ENCODE measurements at regions not wholly inside any gene's neighbourhood (a gene's known extent, or its start where the extent isn't known, plus 50 kb on each side); places are given as distances from the start of the nearest gene placed in this dataset.
A peak's percentile ranks its signal among the peaks of the same experiment; 100 is the strongest.

DNA sequence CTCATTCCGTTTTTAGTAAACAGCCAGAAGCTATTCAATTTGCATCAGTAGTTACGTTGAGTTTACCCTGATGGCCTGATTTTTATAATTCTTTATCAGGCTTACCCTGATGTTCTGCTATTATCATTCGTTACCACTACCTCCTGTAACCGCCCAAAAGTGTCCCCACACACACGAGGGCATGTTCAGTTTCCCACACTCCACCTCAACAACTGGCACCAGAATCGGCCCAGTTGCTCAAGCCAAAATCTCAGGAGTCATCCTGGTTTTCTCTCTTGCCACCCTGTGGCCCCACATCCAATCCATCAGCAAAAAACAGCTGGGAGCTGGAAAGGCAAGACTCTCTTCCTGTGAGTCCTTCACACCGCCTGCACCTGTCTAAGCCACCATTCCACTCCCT lies 102.9 kb upstream of the RAB6C start:
- no peaks in the 10 kb centered on the region for H3K9me3 Mint-ChIP-seq
- H3K27me3 Mint-ChIP-seq (ENCODE audit: low read depth) = no peaks in the 10 kb centered on the region
- H3K4me1 Mint-ChIP-seq (ENCODE audit: low read depth) = peaks cover 6% of the 10 kb centered on the region
- peak overlapping the region; percentile 13 for H3K27ac Mint-ChIP-seq
- DNase-seq = no peak
- H3K4me3 Mint-ChIP-seq = peak overlapping the region; percentile 92
- intact Hi-C loops (cut with micrococcal nuclease) = loop anchor here (2.0 to 10.0 kb wide), 2 partner anchors 1562 to 1848 kb away; partner anchors contain the start of genes HS6ST1 and SAP130
- H3K36me3 Mint-ChIP-seq (ENCODE audit: low read depth) = no peaks in the 10 kb centered on the region
- CTCF ChIA-PET = interaction anchor here (0.6 kb wide), 1 partner anchor 347 kb away, joined by 3 read pairs; no protein-coding TSS in a partner anchor

DNA sequence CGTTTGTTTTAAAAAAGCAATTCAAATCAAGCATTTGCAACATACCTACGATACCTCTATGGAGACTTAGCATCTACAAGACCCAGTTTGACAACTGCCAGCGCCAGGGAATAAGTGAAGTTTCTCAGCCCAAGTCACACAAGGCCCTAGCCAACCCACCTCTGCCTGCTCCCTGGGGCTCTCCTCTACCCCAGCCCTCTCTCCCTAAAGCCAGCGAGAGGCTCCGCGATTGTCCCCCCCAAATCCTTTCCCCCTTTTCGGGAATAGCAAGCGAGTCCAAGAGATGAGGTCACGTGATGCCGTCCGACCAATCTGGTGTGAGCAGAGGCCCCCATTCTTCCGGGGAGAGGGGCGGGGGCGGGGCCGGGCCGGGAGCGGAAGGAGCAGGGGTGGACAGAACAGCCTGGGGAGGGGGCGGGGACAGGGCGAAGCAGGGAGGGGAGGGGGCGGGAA lies 102.2 kb upstream of the RAB6C start:
- intact Hi-C loops (cut with micrococcal nuclease) = loop anchor here (1.0 to 10.0 kb wide), 4 partner anchors 305 to 1849 kb away; partner anchors contain the start of genes HS6ST1, IMP4, MZT2B and SAP130
- Mint-ChIP-seq H3K27me3 (ENCODE audit: low read depth) (no peaks in the 10 kb centered on the region), H3K9me3 (no peaks in the 10 kb centered on the region), H3K36me3 (ENCODE audit: low read depth) (no peaks in the 10 kb centered on the region), H3K4me3 (peak overlapping the region; percentile 92), H3K4me1 (ENCODE audit: low read depth) (peaks cover 6% of the 10 kb centered on the region), H3K27ac (peak overlapping the region; percentile 89)
- CTCF ChIA-PET = no interaction called here
- DNase-seq = peak; percentile 91

DNA sequence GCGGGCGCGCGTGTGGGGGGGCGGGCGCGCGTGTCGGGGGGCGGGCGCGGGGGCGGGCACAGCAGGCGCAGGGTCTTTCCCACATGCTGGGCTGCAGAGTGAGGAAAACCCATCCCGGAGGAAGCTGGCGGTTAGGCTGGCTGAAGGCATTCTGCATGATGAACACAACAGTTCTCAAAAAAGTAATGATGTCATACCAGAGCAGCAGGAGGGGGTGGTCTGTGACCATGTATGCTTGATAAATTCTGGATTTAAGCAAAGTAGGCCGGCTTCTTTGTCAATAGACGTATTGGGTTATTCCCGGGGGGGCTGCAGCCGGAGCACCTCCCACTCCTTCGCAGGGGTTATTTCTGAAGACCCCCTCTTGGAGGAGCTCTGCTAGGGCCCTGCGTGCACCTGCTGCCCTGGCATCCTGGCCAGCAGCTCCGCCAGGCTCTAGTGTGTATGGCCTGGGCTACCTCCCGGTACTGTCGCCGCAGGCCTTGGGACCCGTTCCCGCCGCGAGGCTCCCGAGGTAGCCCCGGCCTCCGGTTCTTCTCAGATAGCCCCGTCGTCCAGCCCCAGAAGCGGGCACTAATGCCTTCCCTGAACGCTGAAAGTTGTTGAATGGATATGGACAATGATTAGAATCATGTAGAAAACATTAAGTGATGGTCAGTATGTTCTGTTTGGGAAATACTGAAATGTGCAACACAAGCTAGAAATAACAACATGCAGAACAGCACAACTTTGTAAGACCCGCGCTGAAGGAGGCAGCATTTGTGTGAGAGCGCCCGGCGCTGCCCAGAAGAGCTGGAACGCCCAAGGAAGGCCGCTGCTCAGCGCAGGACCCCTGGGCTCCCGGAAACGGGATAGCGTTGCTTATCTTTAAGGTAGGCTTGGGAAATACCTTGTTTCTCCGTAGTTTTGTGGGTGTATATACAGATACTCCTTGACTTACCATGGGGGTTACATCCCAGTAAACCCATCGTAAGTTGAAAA lies 101.4 kb upstream of the RAB6C start:
- no peaks in the 10 kb centered on the region for H3K36me3 Mint-ChIP-seq (ENCODE audit: low read depth)
- intact Hi-C loops (cut with micrococcal nuclease) = loop anchor here (1.0 to 10.0 kb wide), 4 partner anchors 304 to 1849 kb away; partner anchors contain the start of genes HS6ST1, IMP4, MZT2B and SAP130
- no peak overlapping the region for H3K27ac Mint-ChIP-seq
- DNase-seq = no peak
- peak overlapping the region; percentile 67 for H3K4me3 Mint-ChIP-seq
- H3K9me3 Mint-ChIP-seq = no peaks in the 10 kb centered on the region
- CTCF ChIA-PET = no interaction called here
- no peaks in the 10 kb centered on the region for H3K27me3 Mint-ChIP-seq (ENCODE audit: low read depth)
- H3K4me1 Mint-ChIP-seq (ENCODE audit: low read depth) = peaks cover 6% of the 10 kb centered on the region

DNA sequence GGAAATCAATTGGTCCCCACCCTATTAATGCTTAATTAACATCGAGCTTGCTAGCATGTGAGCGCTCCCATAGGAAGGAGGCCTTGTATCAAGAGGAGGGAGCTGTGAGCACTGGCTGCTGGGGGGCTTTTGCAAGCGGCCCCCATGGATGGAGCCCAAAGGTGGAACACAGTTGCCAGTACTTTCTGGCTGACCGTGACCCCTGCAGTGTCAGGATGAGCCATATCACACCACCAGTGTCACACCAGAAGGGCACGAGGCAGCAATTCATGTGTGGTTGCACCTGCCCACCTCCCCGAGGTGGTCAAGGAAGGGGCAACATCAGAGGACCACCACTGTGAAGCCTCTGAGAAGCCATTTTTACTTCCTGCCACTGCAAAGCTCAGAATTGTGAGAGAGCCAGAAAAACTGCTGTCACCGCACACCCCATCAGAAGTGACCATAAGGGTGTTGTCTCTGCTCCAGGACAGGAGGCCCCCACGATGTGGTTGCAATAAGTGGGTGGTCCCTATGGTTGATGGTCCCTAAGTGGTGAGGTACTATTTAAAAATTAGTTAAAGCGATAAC lies 99.8 kb upstream of the RAB6C start:
- H3K4me3 Mint-ChIP-seq = no peak overlapping the region
- peaks cover 6% of the 10 kb centered on the region for H3K4me1 Mint-ChIP-seq (ENCODE audit: low read depth)
- H3K36me3 Mint-ChIP-seq (ENCODE audit: low read depth) = no peaks in the 10 kb centered on the region
- no peak for DNase-seq
- H3K27ac Mint-ChIP-seq = no peak overlapping the region
- intact Hi-C loops (cut with micrococcal nuclease) = loop anchor here (10.0 kb wide), 1 partner anchor 1565 kb away; the partner anchor contains the start of gene HS6ST1
- CTCF ChIA-PET = interaction anchor here (1.4 kb wide), 1 partner anchor 44 kb away, joined by 3 read pairs; no protein-coding TSS in a partner anchor
- no peaks in the 10 kb centered on the region for H3K9me3 Mint-ChIP-seq
- H3K27me3 Mint-ChIP-seq (ENCODE audit: low read depth) = no peaks in the 10 kb centered on the region

DNA sequence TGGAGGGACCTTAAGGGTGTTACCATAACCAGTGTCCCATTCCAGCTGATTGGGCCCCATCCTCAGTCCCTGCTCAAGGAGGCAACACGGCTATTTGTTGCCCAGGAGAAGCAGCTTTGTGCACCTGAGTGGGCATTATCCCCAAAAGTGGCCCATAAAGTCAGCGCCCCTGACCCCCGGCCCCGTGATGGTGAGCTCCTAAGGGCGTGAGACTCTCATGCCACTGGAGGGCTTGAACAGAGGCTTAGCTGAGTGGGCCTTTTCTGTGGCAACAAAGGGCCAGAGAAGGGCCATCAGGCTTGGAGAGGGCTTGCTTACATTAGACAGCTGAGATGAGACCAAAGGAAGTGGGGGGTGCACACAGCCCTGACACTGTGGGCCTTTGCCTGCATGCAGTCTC lies 99.2 kb upstream of the RAB6C start:
- intact Hi-C loops (cut with micrococcal nuclease) = no loop called here
- H3K27me3 Mint-ChIP-seq (ENCODE audit: low read depth) = no peaks in the 10 kb centered on the region
- CTCF ChIA-PET = interaction anchor here (1.4 kb wide), 1 partner anchor 43 kb away, joined by 3 read pairs; no protein-coding TSS in a partner anchor
- peaks cover 6% of the 10 kb centered on the region for H3K4me1 Mint-ChIP-seq (ENCODE audit: low read depth)
- H3K9me3 Mint-ChIP-seq = no peaks in the 10 kb centered on the region
- H3K4me3 Mint-ChIP-seq = no peak overlapping the region
- no peak for DNase-seq
- H3K36me3 Mint-ChIP-seq (ENCODE audit: low read depth) = no peaks in the 10 kb centered on the region
- no peak overlapping the region for H3K27ac Mint-ChIP-seq

DNA sequence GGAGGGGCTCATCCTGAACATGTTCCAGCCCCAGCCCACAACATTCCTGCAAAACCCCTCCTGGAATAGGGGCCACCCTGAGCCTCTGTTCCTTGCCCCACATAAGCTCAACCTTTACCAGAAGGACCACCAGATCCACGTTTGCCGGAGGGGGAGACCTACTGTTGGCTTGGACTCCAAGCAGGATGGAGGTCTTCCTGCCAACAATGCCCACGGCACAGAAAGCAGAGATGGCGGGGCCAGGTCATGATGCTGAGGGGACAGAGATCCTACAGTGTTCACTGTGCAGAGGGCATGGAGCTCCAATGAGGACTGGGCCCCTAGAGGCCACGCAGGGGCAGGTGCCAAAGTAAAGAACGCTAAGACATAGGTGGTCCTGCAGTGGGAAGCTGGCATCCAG lies 98.5 kb upstream of the RAB6C start:
- Mint-ChIP-seq H3K4me1 (ENCODE audit: low read depth) (peaks cover 6% of the 10 kb centered on the region), H3K27ac (no peak overlapping the region), H3K4me3 (no peak overlapping the region), H3K9me3 (no peaks in the 10 kb centered on the region), H3K27me3 (ENCODE audit: low read depth) (no peaks in the 10 kb centered on the region), H3K36me3 (ENCODE audit: low read depth) (no peaks in the 10 kb centered on the region)
- DNase-seq = no peak
- intact Hi-C loops (cut with micrococcal nuclease) = no loop called here
- CTCF ChIA-PET = no interaction called here

DNA sequence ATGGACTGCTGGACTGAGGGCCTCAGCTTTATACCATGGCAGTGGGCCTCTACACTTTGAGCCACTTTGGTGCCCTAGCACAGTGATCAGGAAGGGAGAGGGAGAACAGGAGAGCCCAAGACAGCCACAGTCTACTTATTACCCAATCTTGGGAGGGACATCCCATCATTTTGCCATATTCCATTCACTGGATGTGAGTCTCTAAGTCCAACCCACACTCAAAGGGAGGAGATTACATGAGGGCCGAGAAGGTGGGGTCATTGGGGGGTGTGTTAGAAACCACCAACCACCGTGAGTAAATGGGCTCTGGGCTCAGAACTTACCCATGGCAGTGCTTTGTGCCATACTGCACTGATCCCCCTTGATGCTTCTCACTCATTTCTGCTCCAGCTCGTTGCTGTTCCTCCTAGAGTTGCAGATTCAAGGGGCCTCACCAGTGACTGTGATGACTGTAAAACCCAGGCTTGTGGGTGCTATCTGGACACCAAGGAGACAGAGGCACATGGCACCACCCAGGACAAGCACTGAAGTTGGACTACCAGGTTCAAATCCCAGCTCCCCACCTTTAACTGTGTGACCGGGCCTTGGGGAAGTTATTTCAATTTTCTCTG lies 97.6 kb upstream of the RAB6C start:
- H3K4me3 Mint-ChIP-seq = no peak overlapping the region
- H3K9me3 Mint-ChIP-seq = no peaks in the 10 kb centered on the region
- intact Hi-C loops (cut with micrococcal nuclease) = no loop called here
- no peaks in the 10 kb centered on the region for H3K27me3 Mint-ChIP-seq (ENCODE audit: low read depth)
- DNase-seq = no peak
- H3K27ac Mint-ChIP-seq = no peak overlapping the region
- no peaks in the 10 kb centered on the region for H3K36me3 Mint-ChIP-seq (ENCODE audit: low read depth)
- peaks cover 1% of the 10 kb centered on the region for H3K4me1 Mint-ChIP-seq (ENCODE audit: low read depth)
- CTCF ChIA-PET = no interaction called here

DNA sequence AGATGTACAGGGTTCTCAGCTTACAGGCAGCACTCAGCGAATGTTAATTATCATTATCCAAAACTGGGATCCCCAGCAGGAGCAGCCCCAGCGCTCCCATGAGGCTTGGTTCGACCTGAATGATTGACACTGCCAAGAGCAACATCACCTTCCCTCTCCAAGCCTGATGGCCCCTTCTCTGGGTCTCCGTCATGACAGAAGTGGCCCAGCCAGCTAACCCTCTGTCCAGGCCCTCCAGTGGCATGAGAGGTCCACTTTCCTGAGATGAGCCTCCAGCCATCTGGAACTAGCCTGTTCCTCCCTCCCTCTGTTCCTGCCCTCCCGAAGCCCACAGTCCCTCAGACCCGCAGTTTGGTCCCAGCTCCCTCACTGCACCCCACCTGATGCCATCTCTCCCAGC lies 97.0 kb upstream of the RAB6C start:
- CTCF ChIA-PET = no interaction called here
- Mint-ChIP-seq H3K27ac (no peak overlapping the region), H3K36me3 (ENCODE audit: low read depth) (no peaks in the 10 kb centered on the region), H3K4me1 (ENCODE audit: low read depth) (no peaks in the 10 kb centered on the region), H3K27me3 (ENCODE audit: low read depth) (no peaks in the 10 kb centered on the region), H3K4me3 (no peak overlapping the region), H3K9me3 (no peaks in the 10 kb centered on the region)
- DNase-seq = no peak
- intact Hi-C loops (cut with micrococcal nuclease) = no loop called here

DNA sequence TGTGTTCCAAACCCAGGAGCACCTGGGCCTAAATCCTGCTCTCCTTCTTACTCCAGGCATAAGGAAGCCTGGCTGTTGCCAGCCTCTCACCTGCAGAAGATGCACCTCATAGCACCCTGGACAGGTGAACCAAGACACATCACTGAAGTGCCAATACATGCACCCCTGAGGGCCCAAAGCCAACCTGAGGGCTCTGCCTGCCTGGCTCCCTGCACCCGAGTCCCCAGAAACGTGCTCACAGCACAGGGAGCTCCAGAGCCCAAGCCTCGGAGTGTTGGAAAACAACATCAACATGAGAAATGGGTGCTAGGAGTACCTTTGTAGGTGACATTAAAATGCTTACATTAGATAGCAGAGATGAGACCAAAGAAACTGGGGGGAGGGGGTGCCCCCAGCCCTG lies 96.3 kb upstream of the RAB6C start:
- H3K27ac Mint-ChIP-seq = no peak overlapping the region
- no peak for DNase-seq
- no peaks in the 10 kb centered on the region for H3K9me3 Mint-ChIP-seq
- H3K36me3 Mint-ChIP-seq (ENCODE audit: low read depth) = no peaks in the 10 kb centered on the region
- CTCF ChIA-PET = interaction anchor here (1.0 kb wide), 1 partner anchor 40 kb away, joined by 4 read pairs; no protein-coding TSS in a partner anchor
- intact Hi-C loops (cut with micrococcal nuclease) = no loop called here
- H3K27me3 Mint-ChIP-seq (ENCODE audit: low read depth) = no peaks in the 10 kb centered on the region
- no peak overlapping the region for H3K4me3 Mint-ChIP-seq
- H3K4me1 Mint-ChIP-seq (ENCODE audit: low read depth) = no peaks in the 10 kb centered on the region

DNA sequence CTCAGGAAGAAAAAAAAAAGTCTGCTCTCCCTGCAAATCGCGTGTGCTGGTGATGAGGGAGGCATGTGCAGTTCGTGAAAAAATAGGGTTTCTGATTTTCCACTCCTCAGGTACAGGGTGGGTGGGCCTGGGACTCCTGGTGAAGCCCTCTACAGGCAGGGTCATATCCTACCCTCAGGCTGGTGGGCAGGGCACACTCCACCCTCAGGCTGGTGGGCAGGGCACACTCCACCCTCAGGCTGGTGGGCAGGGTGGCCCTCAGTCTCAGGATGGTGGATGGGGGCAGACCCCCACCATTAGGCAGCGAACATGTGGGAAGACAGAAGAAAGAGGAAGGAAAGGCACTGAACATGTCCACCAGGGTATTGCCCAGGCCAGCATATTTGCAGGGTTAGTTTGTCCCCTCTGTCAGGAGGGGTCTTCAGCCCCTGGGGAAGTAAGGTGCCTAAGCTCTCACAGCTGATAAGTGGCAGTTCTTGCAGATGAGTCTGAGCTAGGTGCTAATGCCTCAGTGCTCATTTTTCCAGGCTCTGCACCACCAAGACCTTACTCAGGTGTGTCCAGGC lies 95.2 kb upstream of the RAB6C start:
- CTCF ChIA-PET = no interaction called here
- no peaks in the 10 kb centered on the region for H3K4me1 Mint-ChIP-seq (ENCODE audit: low read depth)
- H3K27ac Mint-ChIP-seq = no peak overlapping the region
- intact Hi-C loops (cut with micrococcal nuclease) = no loop called here
- no peak overlapping the region for H3K4me3 Mint-ChIP-seq
- H3K36me3 Mint-ChIP-seq (ENCODE audit: low read depth) = no peaks in the 10 kb centered on the region
- H3K9me3 Mint-ChIP-seq = no peaks in the 10 kb centered on the region
- DNase-seq = no peak
- peaks cover 3% of the 10 kb centered on the region for H3K27me3 Mint-ChIP-seq (ENCODE audit: low read depth)

DNA sequence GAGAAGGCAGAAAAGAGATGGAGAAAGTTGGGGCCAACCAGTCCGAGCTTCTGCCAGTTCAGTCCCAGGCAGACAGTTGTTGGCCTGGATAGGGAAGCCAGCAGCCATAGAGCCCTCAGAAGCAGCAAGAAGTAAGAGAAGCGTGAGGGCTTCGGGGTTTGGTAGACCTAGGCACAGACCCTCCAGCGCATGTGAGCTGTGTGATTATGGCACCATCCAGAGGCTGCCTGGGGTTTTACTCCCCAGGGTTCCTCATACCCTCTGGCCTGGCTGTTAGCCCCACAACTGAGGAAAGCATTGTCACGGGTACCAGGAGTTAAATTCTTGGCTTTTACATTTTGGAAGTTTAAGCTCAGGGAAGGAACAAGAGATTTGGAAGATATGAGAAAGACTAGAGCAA lies 93.7 kb upstream of the RAB6C start:
- Mint-ChIP-seq H3K27ac (no peak overlapping the region), H3K4me3 (no peak overlapping the region), H3K9me3 (no peaks in the 10 kb centered on the region), H3K36me3 (ENCODE audit: low read depth) (no peaks in the 10 kb centered on the region), H3K4me1 (ENCODE audit: low read depth) (no peaks in the 10 kb centered on the region), H3K27me3 (ENCODE audit: low read depth) (peaks cover 5% of the 10 kb centered on the region)
- no peak for DNase-seq
- intact Hi-C loops (cut with micrococcal nuclease) = no loop called here
- CTCF ChIA-PET = interaction anchor here (0.6 kb wide), 1 partner anchor 1132 kb away, joined by 3 read pairs; no protein-coding TSS in a partner anchor

DNA sequence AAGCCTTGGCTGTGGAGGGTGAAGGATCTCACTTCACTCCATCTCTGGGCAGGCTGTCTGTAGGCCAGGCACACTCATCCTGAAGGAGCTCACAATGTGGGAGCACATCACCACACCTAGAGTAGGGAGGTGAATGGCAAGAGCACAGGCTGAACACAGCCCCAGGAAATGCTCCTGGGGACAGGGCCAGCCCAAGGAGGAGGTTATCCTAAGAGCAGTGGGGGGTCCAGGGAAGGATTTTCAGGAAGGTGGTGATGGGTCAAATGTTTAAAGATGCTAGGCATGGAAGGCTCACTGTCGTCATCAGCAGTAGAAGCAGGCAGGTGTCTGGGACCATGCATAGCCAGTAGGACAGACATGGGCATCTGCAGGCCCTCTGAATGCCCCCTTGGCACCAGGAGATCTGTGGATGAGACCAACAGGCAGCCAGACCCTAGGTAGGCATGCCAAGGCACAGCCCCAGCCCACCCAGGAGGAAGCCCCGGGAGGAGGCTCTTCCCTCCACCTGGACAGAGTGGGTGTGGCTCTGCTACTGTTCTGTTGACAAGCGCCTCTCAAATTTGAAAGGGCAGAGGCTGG lies 91.7 kb upstream of the RAB6C start:
- CTCF ChIA-PET = no interaction called here
- no peaks in the 10 kb centered on the region for H3K9me3 Mint-ChIP-seq
- no peak for DNase-seq
- intact Hi-C loops (cut with micrococcal nuclease) = no loop called here
- H3K4me1 Mint-ChIP-seq (ENCODE audit: low read depth) = no peaks in the 10 kb centered on the region
- peaks cover 5% of the 10 kb centered on the region for H3K27me3 Mint-ChIP-seq (ENCODE audit: low read depth)
- H3K27ac Mint-ChIP-seq = no peak overlapping the region
- no peaks in the 10 kb centered on the region for H3K36me3 Mint-ChIP-seq (ENCODE audit: low read depth)
- H3K4me3 Mint-ChIP-seq = no peak overlapping the region

Measured in activated naive CD4-positive, alpha-beta T cell treated with anti-CD3 and anti-CD28 coated beads for 36 hours (primary cell).